Tibial artery (tissue), 4 donors: ENCODE measurements at regions not wholly inside any gene's neighbourhood (a gene's known extent, or its start where the extent isn't known, plus 50 kb on each side); places are given as distances from the start of the nearest gene placed in this dataset.

Experiments
- DNase-seq, 2 donors: peaks; one replicate each; pipeline ENCODE4 v3.0.0-alpha.2; 2019
- H3K27ac ChIP-seq, 2 donors: fragments of 200-600 bp; sonication (generic) in 1 of 2; 1 replicate in 1 of 2; 2 replicates in 1 of 2; pipeline ENCODE4 v1.5.1; 2018 to 2019; ENCODE audit warnings: mild to moderate bottlenecking in 1 of 2
- H3K27me3 ChIP-seq, 2 donors: fragments of 200-600 bp; sonication (generic) in 1 of 2; one replicate each; pipeline versions ENCODE4 v1.5.1 to v1.6.0; 2016 to 2019
- H3K36me3 ChIP-seq, 3 donors: fragments of 200-600 bp; sonication (generic) in 2 of 3; one replicate each; pipeline ENCODE4 v1.5.1; 2016 to 2019; ENCODE audit warnings: mild to moderate bottlenecking in 2 of 3
- H3K4me1 ChIP-seq, 4 donors: fragments of 200-600 bp; sonication (generic) in 2 of 4; 1 replicate in 3 of 4; 2 replicates in 1 of 4; pipeline ENCODE4 v1.5.1; 2016 to 2019
- H3K4me3 ChIP-seq, 2 donors: fragments of 200-600 bp; sonication (generic) in 1 of 2; 1 replicate in 1 of 2; 2 replicates in 1 of 2; pipeline ENCODE4 v1.5.1; 2018 to 2019; ENCODE audit warnings: mild to moderate bottlenecking in 2 of 2
- H3K9me3 ChIP-seq, 3 donors: fragments of 200-600 bp; sonication (generic) in 1 of 3; one replicate each; pipeline ENCODE4 v1.5.1; 2016 to 2019
- intact Hi-C: fragments of 100-400 bp; cut with DNase I; formaldehyde crosslinking; loops from one replicate; pipeline ENCODE4 v1.15.0; 2023; ENCODE audit warnings: low total_unique reads
- TF ChIP-seq, protein P1 (sequence below), 2 experiments: fragments of 200-600 bp in 1 of 2; fragments of 450-650 bp in 1 of 2; IDR thresholded peaks; one replicate each; pipeline ENCODE4 v1.5.1; 2017 to 2019; ENCODE audit warnings: antibody characterized with exemption in 2 of 2, mild to moderate bottlenecking in 1 of 2, moderate library complexity in 1 of 2

DNA sequence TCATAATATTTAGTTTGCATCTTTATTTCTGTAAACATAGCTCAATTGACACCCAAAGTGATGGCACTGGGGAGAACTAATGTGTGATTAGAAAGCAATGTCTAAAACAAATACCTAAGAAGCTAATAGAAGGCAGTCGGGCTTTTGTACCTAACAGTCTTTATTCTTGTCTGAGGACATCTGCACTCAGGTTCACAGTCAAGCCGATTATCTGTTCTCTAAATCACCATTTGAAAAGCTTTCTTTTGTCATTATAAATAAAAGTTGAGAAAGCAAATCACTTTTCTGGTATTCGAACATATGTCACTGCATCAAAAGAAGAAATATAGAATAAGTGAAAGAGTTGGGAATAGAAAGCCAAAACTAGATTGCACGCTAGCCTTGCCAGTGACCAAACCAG lies 2037.9 kb upstream of the TENM3 start:
- no peak overlapping the region for H3K4me3 ChIP-seq
- no peak overlapping the region for H3K27ac ChIP-seq
- intact Hi-C loops: no loop called here
- DNase-seq: no peak
- H3K9me3 ChIP-seq: no peaks in the 10 kb centered on the region
- TF ChIP-seq, protein P1, sequence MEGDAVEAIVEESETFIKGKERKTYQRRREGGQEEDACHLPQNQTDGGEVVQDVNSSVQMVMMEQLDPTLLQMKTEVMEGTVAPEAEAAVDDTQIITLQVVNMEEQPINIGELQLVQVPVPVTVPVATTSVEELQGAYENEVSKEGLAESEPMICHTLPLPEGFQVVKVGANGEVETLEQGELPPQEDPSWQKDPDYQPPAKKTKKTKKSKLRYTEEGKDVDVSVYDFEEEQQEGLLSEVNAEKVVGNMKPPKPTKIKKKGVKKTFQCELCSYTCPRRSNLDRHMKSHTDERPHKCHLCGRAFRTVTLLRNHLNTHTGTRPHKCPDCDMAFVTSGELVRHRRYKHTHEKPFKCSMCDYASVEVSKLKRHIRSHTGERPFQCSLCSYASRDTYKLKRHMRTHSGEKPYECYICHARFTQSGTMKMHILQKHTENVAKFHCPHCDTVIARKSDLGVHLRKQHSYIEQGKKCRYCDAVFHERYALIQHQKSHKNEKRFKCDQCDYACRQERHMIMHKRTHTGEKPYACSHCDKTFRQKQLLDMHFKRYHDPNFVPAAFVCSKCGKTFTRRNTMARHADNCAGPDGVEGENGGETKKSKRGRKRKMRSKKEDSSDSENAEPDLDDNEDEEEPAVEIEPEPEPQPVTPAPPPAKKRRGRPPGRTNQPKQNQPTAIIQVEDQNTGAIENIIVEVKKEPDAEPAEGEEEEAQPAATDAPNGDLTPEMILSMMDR (IDR thresholded peaks at IDR 0.05): no peak
- no peaks in the 10 kb centered on the region for H3K27me3 ChIP-seq
- H3K4me1 ChIP-seq: no peaks in the 10 kb centered on the region
- H3K36me3 ChIP-seq: no peaks in the 10 kb centered on the region

DNA sequence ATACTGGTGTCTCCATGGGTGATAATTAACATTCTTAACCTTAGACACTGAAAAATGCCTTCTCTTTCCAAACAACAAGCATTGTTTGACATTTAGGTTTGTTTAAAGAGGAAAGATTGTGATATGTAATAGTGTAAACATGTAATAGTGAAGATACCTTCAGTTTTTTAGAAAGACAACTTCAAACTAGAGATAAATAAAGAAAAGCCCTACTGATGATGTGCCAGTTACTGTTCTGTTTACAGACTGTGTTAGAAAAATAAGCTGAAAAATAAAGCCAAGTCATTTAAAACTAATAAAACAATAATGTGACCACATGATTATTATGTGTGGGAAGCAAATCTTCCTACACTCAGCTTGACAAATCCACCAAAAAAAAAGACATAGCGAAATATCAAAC lies 2035.3 kb upstream of the TENM3 start:
- Histone ChIP-seq H3K27me3 (no peaks in the 10 kb centered on the region), H3K9me3 (no peaks in the 10 kb centered on the region), H3K36me3 (no peaks in the 10 kb centered on the region), H3K4me3 (no peak overlapping the region), H3K27ac (no peak overlapping the region), H3K4me1 (no peaks in the 10 kb centered on the region)
- intact Hi-C loops: no loop called here
- DNase-seq: no peak
- TF ChIP-seq, protein P1 (IDR thresholded peaks at IDR 0.05): no peak

DNA sequence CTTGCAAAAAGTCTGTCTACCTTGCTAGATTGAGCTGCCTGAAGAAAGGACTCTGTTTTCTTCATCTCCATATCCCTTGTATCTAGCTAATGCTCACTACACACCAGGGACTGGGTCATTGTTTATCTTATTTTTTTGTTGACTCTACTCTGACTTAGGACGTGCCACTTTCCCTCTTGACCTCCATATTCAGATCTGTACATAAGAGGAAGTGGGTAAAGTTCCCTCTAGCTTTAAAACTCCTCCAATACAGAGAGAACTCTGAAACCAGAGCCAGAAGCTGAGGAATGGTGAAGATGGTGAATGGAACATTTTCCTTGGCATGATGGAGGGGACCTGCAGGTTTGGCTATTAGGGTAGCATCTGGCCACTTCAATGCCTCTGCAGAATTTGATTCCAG lies 2026.1 kb upstream of the TENM3 start:
- no peaks in the 10 kb centered on the region for H3K9me3 ChIP-seq
- no peak overlapping the region for H3K4me3 ChIP-seq
- no peak overlapping the region for H3K27ac ChIP-seq
- no peaks in the 10 kb centered on the region for H3K4me1 ChIP-seq
- DNase-seq: no peak
- H3K36me3 ChIP-seq: no peaks in the 10 kb centered on the region
- TF ChIP-seq, protein P1 (IDR thresholded peaks at IDR 0.05): no peak
- intact Hi-C loops: no loop called here
- H3K27me3 ChIP-seq: no peaks in the 10 kb centered on the region

DNA sequence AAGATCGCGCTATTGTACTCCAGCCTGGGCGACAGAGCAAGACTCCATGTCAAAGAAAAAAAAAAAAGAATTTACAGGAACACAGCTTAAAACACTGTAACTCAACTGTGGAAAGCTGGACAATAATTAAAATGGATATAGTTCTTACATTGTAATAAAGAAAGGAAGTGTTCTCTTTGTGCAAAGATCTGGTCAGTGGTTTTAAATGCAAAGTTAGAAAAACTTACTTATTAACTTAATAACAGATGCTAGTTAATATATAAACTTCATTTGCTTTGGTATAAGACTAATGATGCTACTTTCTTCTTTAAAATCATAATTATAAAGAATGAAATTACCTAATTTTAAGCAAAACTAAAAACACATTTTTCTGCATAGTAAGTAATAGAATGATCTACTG lies 2024.1 kb upstream of the TENM3 start:
- intact Hi-C loops: no loop called here
- DNase-seq: no peak
- Histone ChIP-seq H3K9me3 (no peaks in the 10 kb centered on the region), H3K27ac (no peak overlapping the region), H3K4me3 (no peak overlapping the region), H3K36me3 (no peaks in the 10 kb centered on the region), H3K27me3 (no peaks in the 10 kb centered on the region), H3K4me1 (no peaks in the 10 kb centered on the region)
- TF ChIP-seq, protein P1 (IDR thresholded peaks at IDR 0.05): no peak

DNA sequence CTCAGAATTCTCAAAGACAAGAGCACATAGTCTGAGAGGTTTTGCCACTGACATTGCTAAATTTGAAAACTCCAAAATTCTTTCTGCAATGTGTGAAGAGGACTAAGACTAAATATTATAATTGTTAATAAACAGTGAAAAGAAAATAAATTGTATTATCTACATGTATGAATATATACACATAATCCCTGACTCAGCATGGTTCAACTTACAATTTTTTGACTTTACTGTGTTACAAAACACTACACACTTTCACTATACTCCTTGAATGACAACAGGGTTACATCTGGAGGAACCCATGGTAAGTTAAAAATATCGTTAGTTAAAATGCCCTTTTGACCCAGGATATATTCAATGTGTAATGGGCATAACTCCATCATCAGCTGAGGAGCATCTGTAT lies 2017.2 kb upstream of the TENM3 start:
- TF ChIP-seq, protein P1 (IDR thresholded peaks at IDR 0.05): no peak
- H3K4me3 ChIP-seq: no peak overlapping the region
- H3K9me3 ChIP-seq: no peaks in the 10 kb centered on the region
- H3K36me3 ChIP-seq: no peaks in the 10 kb centered on the region
- H3K4me1 ChIP-seq: no peaks in the 10 kb centered on the region
- intact Hi-C loops: no loop called here
- DNase-seq: no peak
- H3K27me3 ChIP-seq: no peaks in the 10 kb centered on the region
- H3K27ac ChIP-seq: no peak overlapping the region

DNA sequence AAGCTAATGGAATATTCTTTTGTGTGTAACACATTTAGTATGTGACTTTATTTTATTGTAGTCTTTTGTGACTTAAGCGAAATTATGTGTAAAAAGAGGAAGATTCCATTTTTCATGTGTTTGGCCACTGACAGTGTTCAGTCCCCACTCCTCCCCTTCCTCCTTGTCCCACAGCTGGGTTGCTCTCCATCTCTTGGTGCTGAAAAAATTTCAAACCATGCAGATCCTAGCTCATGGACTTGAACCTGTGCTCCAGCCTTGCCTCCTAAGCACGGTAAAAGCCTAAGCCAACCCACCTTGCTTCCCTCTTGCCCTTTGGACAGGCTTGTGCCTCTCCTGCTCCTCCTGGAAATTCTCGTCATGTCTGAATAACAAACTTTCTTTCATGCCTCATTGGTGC lies 2008.5 kb upstream of the TENM3 start:
- DNase-seq: no peak
- Histone ChIP-seq H3K27ac (no peak overlapping the region), H3K36me3 (no peaks in the 10 kb centered on the region), H3K27me3 (no peaks in the 10 kb centered on the region), H3K9me3 (no peaks in the 10 kb centered on the region), H3K4me1 (no peaks in the 10 kb centered on the region), H3K4me3 (no peak overlapping the region)
- TF ChIP-seq, protein P1 (IDR thresholded peaks at IDR 0.05): no peak
- intact Hi-C loops: no loop called here
